ENCODE measurements at regions not wholly inside any gene's neighbourhood (a gene's known extent, or its start where the extent isn't known, plus 50 kb on each side); places are given as distances from the start of the nearest gene placed in this dataset.

DNA sequence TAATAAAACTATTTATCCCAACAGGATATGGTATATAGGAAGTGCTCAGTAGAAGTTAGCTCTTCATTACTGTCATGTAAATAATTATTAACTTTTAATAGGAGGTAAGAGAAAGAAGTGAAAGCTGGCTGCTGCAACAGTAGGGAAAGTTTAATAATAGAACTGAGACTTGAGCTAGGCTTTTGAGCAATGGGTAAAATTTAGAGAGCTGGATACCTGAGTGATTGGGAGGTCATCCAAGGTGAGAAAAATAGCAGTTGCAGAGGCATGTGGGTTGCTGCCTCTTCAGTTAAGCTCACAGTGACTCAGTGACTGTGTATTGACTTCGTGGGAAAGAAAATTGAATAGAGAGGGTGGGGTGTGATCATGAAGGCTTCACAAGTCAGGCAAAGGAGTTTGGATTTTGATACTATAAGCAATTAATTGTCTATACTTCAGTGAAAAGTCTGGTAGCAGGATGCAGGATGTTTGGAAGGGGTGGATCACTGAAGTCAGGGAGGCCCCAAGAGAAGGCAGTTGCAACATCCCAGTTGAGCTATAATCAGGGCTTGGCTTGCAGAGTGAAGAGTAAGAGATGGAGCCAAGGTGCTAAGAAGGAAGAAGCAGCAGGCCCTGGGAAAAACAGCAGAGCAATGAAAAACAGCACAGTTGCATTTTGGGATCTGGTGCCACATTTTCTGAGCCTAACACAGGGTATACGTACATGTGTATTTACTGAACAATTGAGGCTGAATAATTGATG is 172.0 kb upstream of the FRMD6 start:
- no peaks in the 10 kb centered on the region for H3K36me3 ChIP-seq
- no peaks in the 10 kb centered on the region for H3K9me3 ChIP-seq
- H3K4me1 ChIP-seq = peaks cover 25% of the 10 kb centered on the region
- TF ChIP-seq, protein P1, sequence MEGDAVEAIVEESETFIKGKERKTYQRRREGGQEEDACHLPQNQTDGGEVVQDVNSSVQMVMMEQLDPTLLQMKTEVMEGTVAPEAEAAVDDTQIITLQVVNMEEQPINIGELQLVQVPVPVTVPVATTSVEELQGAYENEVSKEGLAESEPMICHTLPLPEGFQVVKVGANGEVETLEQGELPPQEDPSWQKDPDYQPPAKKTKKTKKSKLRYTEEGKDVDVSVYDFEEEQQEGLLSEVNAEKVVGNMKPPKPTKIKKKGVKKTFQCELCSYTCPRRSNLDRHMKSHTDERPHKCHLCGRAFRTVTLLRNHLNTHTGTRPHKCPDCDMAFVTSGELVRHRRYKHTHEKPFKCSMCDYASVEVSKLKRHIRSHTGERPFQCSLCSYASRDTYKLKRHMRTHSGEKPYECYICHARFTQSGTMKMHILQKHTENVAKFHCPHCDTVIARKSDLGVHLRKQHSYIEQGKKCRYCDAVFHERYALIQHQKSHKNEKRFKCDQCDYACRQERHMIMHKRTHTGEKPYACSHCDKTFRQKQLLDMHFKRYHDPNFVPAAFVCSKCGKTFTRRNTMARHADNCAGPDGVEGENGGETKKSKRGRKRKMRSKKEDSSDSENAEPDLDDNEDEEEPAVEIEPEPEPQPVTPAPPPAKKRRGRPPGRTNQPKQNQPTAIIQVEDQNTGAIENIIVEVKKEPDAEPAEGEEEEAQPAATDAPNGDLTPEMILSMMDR (IDR thresholded peaks at IDR 0.05; ENCODE audit: low read depth, low read length) = no peak
- H3K27me3 ChIP-seq = no peaks in the 10 kb centered on the region
- no peak for DNase-seq
- H3K4me3 ChIP-seq (ENCODE audit: low read depth, low read length) = no peak overlapping the region

GRCh38 chr14:51481643-51482042 is 170.1 kb upstream of the FRMD6 start:
- TF ChIP-seq, protein P1 (IDR thresholded peaks at IDR 0.05; ENCODE audit: low read depth, low read length) = no peak
- peak; percentile 47 for DNase-seq
- Histone ChIP-seq H3K9me3 (no peaks in the 10 kb centered on the region), H3K4me3 (ENCODE audit: low read depth, low read length) (no peak overlapping the region), H3K27me3 (no peaks in the 10 kb centered on the region), H3K36me3 (no peaks in the 10 kb centered on the region), H3K4me1 (peaks cover 25% of the 10 kb centered on the region)

DNA sequence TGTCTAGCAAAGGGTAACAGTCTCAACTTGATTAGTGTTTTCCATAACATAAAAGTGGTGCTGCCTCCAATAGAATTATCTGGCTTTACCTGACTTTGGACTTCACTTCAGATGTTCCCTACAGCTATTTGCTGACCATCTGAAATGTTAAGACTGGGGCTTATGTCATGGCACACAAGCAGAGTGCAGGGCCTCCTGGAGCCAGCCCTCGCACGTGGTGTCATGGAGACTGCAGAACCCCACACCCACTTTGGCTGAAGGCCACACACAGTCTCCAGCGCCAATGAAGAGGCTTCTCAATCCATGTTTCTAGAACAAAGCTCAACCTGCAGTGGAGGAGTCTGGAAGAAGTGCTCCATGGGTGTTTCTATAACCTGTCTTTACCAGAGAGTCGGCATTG is 169.6 kb upstream of the FRMD6 start:
- DNase-seq = peak; percentile 72
- Histone ChIP-seq H3K27me3 (no peaks in the 10 kb centered on the region), H3K4me1 (peaks cover 25% of the 10 kb centered on the region), H3K4me3 (ENCODE audit: low read depth, low read length) (no peak overlapping the region), H3K36me3 (no peaks in the 10 kb centered on the region), H3K9me3 (no peaks in the 10 kb centered on the region)
- TF ChIP-seq, protein P1 (IDR thresholded peaks at IDR 0.05; ENCODE audit: low read depth, low read length) = no peak

- no peaks in the 10 kb centered on the region for H3K27me3 ChIP-seq
- no peak overlapping the region for H3K4me3 ChIP-seq (ENCODE audit: low read depth, low read length)
- no peaks in the 10 kb centered on the region for H3K36me3 ChIP-seq
- TF ChIP-seq, protein P1 (IDR thresholded peaks at IDR 0.05; ENCODE audit: low read depth, low read length) = no peak
- peaks cover 28% of the 10 kb centered on the region for H3K4me1 ChIP-seq
- DNase-seq = no peak
- no peaks in the 10 kb centered on the region for H3K9me3 ChIP-seq
Measured at GRCh38 chr14:51484485-51484884, 167.2 kb upstream of the FRMD6 start.

- Histone ChIP-seq H3K9me3 (no peaks in the 10 kb centered on the region), H3K4me1 (peaks cover 27% of the 10 kb centered on the region), H3K27me3 (no peaks in the 10 kb centered on the region), H3K36me3 (no peaks in the 10 kb centered on the region), H3K4me3 (ENCODE audit: low read depth, low read length) (no peak overlapping the region)
- TF ChIP-seq, protein P1 (IDR thresholded peaks at IDR 0.05; ENCODE audit: low read depth, low read length) = no peak
- DNase-seq = no peak
Measured at GRCh38 chr14:51485733-51486132, 166.0 kb upstream of the FRMD6 start.

- Histone ChIP-seq H3K4me1 (peaks cover 7% of the 10 kb centered on the region), H3K36me3 (no peaks in the 10 kb centered on the region), H3K27me3 (no peaks in the 10 kb centered on the region), H3K4me3 (ENCODE audit: low read depth, low read length) (no peak overlapping the region), H3K9me3 (no peaks in the 10 kb centered on the region)
- TF ChIP-seq, protein P1 (IDR thresholded peaks at IDR 0.05; ENCODE audit: low read depth, low read length) = no peak
- DNase-seq = no peak
Measured at GRCh38 chr14:51487848-51488247, 163.9 kb upstream of the FRMD6 start.

Data from BE2C (cell line).